ENCODE measurements at regions not wholly inside any gene's neighbourhood (a gene's known extent, or its start where the extent isn't known, plus 50 kb on each side); places are given as distances from the start of the nearest gene placed in this dataset.

- H3F3A ChIP-seq (ENCODE audit: insufficient read depth), result no peaks in the 10 kb centered on the region
- no peaks in the 10 kb centered on the region for H4K20me1 ChIP-seq (ENCODE audit: low read depth, low read length)
- no peak for TF ChIP-seq EZH2phosphoT487 (conservative IDR thresholded peaks at IDR 0.05; ENCODE audit: low read length)
- TF ChIP-seq CTCF (IDR thresholded peaks at IDR 0.05; ENCODE audit: insufficient read depth, low read length, poor library complexity, severe bottlenecking), result no peak
- H3K9me2 ChIP-seq (replicated peaks; ENCODE audit: insufficient read depth, low read length), result no peaks in the 10 kb centered on the region
- H3K27me3 ChIP-seq (ENCODE audit: low read length), result no peaks in the 10 kb centered on the region
- no peaks in the 10 kb centered on the region for H3K9me3 ChIP-seq (ENCODE audit: insufficient read depth, low read length)
- no peak overlapping the region for H3K4me3 ChIP-seq (ENCODE audit: insufficient read depth, low read length, poor library complexity, severe bottlenecking)
- no peak overlapping the region for H3K4me2 ChIP-seq (ENCODE audit: low read depth, low read length, poor library complexity, severe bottlenecking)
- no peaks in the 10 kb centered on the region for H3K79me2 ChIP-seq (ENCODE audit: insufficient read depth, low read length)
- H3K36me3 ChIP-seq (ENCODE audit: low read length), result no peaks in the 10 kb centered on the region
- no peak overlapping the region for H3K9ac ChIP-seq (ENCODE audit: low read length)
- H2AFZ ChIP-seq (ENCODE audit: low read depth, low read length, severe bottlenecking), result no peak overlapping the region
- H3K27ac ChIP-seq (ENCODE audit: low read depth, low read length), result no peak overlapping the region
Measured at GRCh38 chr2:207288628-207289027, 122.9 kb upstream of the KLF7 start.

DNA sequence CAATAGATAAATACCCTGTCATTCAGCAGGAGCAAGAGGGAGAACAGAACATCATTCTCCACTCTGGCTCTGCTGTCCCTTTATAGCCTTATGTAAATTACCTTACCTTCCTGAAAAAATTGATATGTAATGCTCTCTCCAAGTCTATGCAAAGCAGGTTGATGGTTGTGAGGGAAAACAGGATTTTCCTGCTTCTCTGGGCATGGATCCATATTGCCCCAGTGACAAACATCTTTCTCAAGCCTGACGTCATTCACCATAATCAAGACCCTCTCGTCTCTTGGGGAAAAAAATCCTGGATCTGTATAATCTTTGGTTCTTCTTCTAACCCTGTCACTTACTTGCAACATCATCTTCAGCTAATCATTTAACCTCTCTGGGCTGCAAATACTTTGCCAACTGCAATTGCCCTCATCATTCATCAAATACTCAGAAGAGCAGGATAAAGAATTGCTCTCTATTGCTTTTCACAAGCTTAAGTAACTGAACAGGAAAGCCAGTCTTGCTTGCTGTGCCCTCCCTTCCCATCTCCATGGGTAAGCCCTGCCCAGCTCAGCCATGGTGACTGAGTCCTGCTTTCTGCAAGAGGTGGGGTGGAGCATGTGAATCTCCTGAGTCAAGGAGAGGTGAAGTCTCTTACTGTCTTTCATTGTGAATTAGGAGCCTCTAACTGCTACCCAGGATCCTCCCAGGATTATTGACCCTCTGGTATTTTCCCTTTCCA lies 123.7 kb upstream of the KLF7 start:
- TF ChIP-seq EZH2phosphoT487 (conservative IDR thresholded peaks at IDR 0.05; ENCODE audit: low read length), result no peak
- no peak for TF ChIP-seq CTCF (IDR thresholded peaks at IDR 0.05; ENCODE audit: insufficient read depth, low read length, poor library complexity, severe bottlenecking)
- no peaks in the 10 kb centered on the region for H3K79me2 ChIP-seq (ENCODE audit: insufficient read depth, low read length)
- H3K9ac ChIP-seq (ENCODE audit: low read length), result no peak overlapping the region
- no peak overlapping the region for H2AFZ ChIP-seq (ENCODE audit: low read depth, low read length, severe bottlenecking)
- no peak overlapping the region for H3K4me3 ChIP-seq (ENCODE audit: insufficient read depth, low read length, poor library complexity, severe bottlenecking)
- no peaks in the 10 kb centered on the region for H4K20me1 ChIP-seq (ENCODE audit: low read depth, low read length)
- no peaks in the 10 kb centered on the region for H3K9me3 ChIP-seq (ENCODE audit: insufficient read depth, low read length)
- H3K9me2 ChIP-seq (replicated peaks; ENCODE audit: insufficient read depth, low read length), result no peaks in the 10 kb centered on the region
- no peaks in the 10 kb centered on the region for H3K36me3 ChIP-seq (ENCODE audit: low read length)
- H3F3A ChIP-seq (ENCODE audit: insufficient read depth), result no peaks in the 10 kb centered on the region
- no peaks in the 10 kb centered on the region for H3K27me3 ChIP-seq (ENCODE audit: low read length)
- H3K27ac ChIP-seq (ENCODE audit: low read depth, low read length), result no peak overlapping the region
- H3K4me2 ChIP-seq (ENCODE audit: low read depth, low read length, poor library complexity, severe bottlenecking), result no peak overlapping the region

DNA sequence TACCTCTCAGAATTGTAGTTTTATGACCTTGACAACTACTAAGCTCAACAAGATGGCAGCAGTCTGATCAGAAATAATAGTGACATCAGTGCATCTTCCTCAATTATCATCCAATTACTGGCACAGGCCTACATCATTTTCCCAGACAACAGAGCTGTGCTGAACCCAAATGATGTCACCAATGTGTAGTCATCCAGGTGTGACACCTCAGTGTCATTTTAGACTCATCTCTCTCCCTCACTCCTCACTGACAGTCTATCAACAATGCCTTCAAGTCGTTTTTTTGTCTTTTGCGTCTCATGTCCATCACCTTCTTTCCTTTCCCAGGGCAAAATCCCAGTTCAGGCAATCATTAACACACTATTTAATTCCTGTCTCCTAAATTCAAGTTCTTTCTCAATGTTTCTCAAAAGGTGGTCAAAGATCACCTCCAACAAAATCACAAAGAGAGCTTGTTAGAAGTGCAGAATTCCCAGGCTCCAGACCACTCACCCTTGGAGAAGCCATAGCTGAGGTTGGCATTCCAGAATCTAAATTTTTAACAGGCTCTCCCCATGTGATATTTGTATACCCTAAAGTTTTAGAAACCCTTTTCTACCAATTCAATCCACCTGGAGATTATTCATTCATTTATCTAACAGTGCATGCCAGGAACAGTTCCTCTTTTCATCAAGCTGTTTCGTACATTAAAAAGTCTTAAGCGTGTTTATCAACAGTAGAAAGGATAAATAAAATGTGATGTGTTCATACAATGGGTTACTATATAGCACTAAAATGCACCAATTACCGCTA lies 125.3 kb upstream of the KLF7 start:
- H3K9ac ChIP-seq (ENCODE audit: low read length), result no peak overlapping the region
- no peaks in the 10 kb centered on the region for H3K9me3 ChIP-seq (ENCODE audit: insufficient read depth, low read length)
- H2AFZ ChIP-seq (ENCODE audit: low read depth, low read length, severe bottlenecking), result no peak overlapping the region
- H3K27me3 ChIP-seq (ENCODE audit: low read length), result no peaks in the 10 kb centered on the region
- H3K36me3 ChIP-seq (ENCODE audit: low read length), result no peaks in the 10 kb centered on the region
- H3K4me3 ChIP-seq (ENCODE audit: insufficient read depth, low read length, poor library complexity, severe bottlenecking), result no peak overlapping the region
- H3K27ac ChIP-seq (ENCODE audit: low read depth, low read length), result no peak overlapping the region
- TF ChIP-seq CTCF (IDR thresholded peaks at IDR 0.05; ENCODE audit: insufficient read depth, low read length, poor library complexity, severe bottlenecking) (no peak), EZH2phosphoT487 (conservative IDR thresholded peaks at IDR 0.05; ENCODE audit: low read length) (no peak)
- H3K79me2 ChIP-seq (ENCODE audit: insufficient read depth, low read length), result no peaks in the 10 kb centered on the region
- no peaks in the 10 kb centered on the region for H4K20me1 ChIP-seq (ENCODE audit: low read depth, low read length)
- no peak overlapping the region for H3K4me2 ChIP-seq (ENCODE audit: low read depth, low read length, poor library complexity, severe bottlenecking)
- H3K9me2 ChIP-seq (replicated peaks; ENCODE audit: insufficient read depth, low read length), result no peaks in the 10 kb centered on the region
- no peaks in the 10 kb centered on the region for H3F3A ChIP-seq (ENCODE audit: insufficient read depth)

Measured in SU-DHL-6 (cell line).